Gastrocnemius medialis (tissue), 4 donors: ENCODE measurements at regions not wholly inside any gene's neighbourhood (a gene's known extent, or its start where the extent isn't known, plus 50 kb on each side); places are given as distances from the start of the nearest gene placed in this dataset.

Experiments used
- CTCF ChIP-seq, 5 experiments: fragments of 450-650 bp in 3 of 5; fragments of 200-600 bp in 2 of 5; sonication (generic) in 2 of 5; IDR thresholded peaks in 4 of 5; conservative IDR thresholded peaks in 1 of 5; 1 replicate in 4 of 5; 2 replicates in 1 of 5; pipeline ENCODE4 v1.5.1; 2016 to 2019; ENCODE audit warnings: antibody characterized with exemption in 5 of 5, mild to moderate bottlenecking in 3 of 5, moderate library complexity in 3 of 5
- POLR2A ChIP-seq, 2 donors: fragments of 450-650 bp; IDR thresholded peaks; one replicate each; pipeline ENCODE4 v1.6.1; 2017; ENCODE audit warnings: antibody characterized with exemption in 2 of 2, mild to moderate bottlenecking in 2 of 2, moderate library complexity in 2 of 2

GRCh38 chr7:94099679-94100078 is 95.5 kb upstream of the BET1 start:
- TF ChIP-seq POLR2A (IDR thresholded peaks at IDR 0.05) (no peak), CTCF (IDR thresholded peaks at IDR 0.05 in 4 of 5, conservative IDR thresholded peaks at IDR 0.05 in 1 of 5) (no peak)
